GM13977 (cell line): ENCODE measurements at regions not wholly inside any gene's neighbourhood (a gene's known extent, or its start where the extent isn't known, plus 50 kb on each side); places are given as distances from the start of the nearest gene placed in this dataset.
"Not testable (repeated sequence)": the region's sequence is repeated elsewhere in the genome, so short reads cannot be mapped to it uniquely, and the experiment has no call there.

ENCODE experiments used
- DNase-seq: peaks from one replicate; pipeline ENCODE4 v3.0.0; 2012; ENCODE audit warnings: low spot score
- in situ Hi-C: fragments of 300-500 bp; cut with MboI; formaldehyde crosslinking; loops from one replicate; pipeline ENCODE4 v1.12.0; 2022; ENCODE audit warnings: low sequenced_read_pairs, low pct_unique_long_range_greater_than_20kb, mixed read lengths, inconsistent platforms; ENCODE audit not compliant: unreplicated experiment
- TF ChIP-seq, protein P1 (sequence below): IDR thresholded peaks from 2 replicates; pipeline ENCODE4 v1.5.1; 2012; ENCODE audit warnings: mild to moderate bottlenecking, control low read depth; ENCODE audit not compliant: insufficient read depth; ENCODE audit errors: extremely low read depth, missing control alignments

DNA sequence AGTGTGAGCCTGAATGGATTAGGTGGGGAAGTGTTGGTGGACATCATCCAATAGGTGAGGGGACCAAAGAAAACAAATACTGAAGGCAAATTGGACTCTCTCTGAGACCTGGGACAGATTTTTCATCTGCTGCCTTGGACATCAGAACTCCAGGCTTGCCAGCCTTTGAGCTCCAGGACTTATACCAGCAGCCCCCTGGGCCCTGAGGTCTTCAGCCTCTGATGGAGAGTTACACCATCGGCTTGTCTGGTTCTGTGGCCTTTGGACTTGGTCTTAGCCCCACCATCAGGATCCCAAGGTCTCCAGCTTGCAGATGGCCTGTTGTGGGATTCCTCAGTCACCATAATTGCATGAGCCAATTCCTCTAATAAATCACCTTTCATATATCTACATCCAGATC, 80.8 kb upstream of the SLC8A3 start:
- in situ Hi-C loops = no loop called here
- TF ChIP-seq, protein P1, sequence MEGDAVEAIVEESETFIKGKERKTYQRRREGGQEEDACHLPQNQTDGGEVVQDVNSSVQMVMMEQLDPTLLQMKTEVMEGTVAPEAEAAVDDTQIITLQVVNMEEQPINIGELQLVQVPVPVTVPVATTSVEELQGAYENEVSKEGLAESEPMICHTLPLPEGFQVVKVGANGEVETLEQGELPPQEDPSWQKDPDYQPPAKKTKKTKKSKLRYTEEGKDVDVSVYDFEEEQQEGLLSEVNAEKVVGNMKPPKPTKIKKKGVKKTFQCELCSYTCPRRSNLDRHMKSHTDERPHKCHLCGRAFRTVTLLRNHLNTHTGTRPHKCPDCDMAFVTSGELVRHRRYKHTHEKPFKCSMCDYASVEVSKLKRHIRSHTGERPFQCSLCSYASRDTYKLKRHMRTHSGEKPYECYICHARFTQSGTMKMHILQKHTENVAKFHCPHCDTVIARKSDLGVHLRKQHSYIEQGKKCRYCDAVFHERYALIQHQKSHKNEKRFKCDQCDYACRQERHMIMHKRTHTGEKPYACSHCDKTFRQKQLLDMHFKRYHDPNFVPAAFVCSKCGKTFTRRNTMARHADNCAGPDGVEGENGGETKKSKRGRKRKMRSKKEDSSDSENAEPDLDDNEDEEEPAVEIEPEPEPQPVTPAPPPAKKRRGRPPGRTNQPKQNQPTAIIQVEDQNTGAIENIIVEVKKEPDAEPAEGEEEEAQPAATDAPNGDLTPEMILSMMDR = no peak
- no peak for DNase-seq

DNA sequence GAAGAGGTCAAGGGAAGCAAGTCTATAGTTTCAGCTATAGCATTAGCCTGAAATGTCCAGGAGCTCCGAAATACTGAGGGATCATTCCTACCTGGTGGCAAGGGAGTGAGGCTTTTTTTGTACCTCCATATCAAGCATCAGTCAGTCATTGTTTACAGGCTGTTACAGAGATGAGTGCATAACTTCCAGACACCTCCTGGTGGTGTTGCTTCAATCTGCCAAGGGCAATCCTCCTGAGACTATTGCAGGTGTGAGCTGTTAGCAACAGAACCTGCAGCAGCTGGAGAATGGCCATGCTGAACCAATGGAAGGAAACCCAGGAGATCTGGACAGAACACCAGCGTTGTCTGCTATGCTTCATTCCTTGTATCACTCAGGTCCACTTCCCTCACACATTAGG, 80.0 kb upstream of the SLC8A3 start:
- no peak for DNase-seq
- TF ChIP-seq, protein P1 = no peak
- in situ Hi-C loops = no loop called here

- TF ChIP-seq, protein P1 = no peak
- in situ Hi-C loops = no loop called here
- no peak for DNase-seq
These were observed 77.4 kb upstream of the SLC8A3 start for GRCh38 chr14:70266157-70266556.

DNA sequence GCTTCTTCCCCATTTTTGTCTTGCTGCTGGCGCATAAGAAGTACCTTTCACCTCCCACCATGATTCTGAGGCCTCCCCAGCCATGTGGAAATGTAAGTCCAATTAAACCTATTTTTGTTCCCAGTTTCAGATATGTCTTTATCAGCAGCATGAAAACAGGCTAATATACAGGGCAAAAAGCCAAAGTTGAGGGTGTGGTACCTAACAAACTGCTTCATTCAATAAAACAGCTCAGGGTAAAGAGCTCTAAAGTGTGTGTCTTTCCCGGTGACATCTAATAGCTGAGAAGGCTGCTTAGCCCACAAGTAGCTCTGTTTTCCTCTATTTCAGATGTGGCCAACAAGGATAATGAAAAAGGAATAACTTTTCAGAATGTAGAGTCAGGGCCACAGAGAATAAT, 76.7 kb upstream of the SLC8A3 start:
- no peak for DNase-seq
- TF ChIP-seq, protein P1 = no peak
- in situ Hi-C loops = no loop called here

- TF ChIP-seq, protein P1 = no peak
- DNase-seq = no peak
- in situ Hi-C loops = no loop called here
These were observed 70.7 kb upstream of the SLC8A3 start for GRCh38 chr14:70259420-70259819.

- peak; percentile 40 for DNase-seq
- TF ChIP-seq, protein P1 = peak; percentile 72
- in situ Hi-C loops = no loop called here
These were observed 68.8 kb upstream of the SLC8A3 start for GRCh38 chr14:70257526-70257925.

DNA sequence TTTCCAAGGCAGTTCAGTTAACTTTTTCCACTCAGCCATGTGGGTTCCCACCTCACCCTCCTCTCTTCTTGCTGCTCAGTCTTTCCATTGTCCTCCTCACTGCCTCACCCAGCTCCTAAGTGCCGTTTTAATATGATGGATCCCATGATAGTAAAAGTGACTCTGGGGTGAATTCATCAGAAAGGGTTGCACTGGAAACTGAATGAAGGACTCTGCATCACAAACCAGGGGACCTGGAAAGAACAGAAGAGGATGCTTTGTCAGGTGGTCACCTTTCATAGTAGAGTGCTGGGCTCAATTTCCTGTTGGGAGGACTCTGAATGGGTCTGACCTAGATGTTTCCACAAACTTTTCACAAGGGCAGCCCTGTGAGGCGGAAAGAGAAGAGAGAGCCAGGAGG, 67.8 kb upstream of the SLC8A3 start:
- TF ChIP-seq, protein P1 = no peak
- in situ Hi-C loops = no loop called here
- no peak for DNase-seq

DNA sequence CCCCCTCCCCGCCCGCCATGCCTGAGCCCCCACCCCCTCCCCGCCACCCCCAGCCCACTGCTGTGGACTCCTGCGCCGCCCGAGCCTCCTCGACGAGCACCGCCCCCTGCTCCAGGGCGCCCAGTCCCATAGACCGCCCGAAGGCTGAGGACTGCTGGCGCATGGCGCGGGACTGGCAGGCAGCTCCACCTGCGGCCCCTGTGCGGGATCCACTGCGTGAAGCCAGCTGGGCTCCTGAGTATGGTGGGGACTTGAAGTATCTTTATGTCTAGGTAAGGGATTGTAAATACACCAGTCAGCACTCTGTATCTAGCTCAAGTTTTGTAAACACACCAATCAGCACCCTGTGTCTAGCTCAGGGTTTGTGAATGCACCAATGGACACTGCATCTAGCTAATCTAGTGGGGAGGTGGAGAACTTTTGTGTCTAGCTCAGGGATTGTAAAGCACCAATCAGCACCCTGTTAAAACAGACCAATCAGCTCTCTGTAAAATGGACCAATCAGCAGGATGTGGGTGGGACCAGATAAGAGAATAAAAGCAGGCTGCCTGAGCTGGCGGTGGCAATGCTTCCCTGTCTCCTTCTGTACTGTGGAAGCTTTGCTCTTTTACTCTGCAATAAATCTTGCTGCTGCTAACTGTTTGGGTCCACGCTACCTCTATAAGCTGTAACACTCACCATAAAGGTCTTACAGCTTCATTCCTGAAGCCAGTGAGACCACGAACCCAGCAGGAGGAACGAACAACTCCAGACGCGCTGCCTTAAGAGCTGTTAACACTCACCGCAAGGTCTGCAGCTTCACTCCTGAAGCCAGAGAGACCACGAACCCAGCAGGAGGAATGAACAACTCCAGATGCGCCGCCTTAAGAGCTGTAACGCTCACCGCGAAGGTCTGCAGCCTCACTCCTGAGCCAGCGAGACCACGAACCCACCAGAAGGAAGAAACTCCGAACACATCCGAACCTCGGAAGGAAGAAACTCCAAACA, 66.6 kb upstream of the SLC8A3 start:
- in situ Hi-C loops = not testable (repeated sequence)

More for the DNA sequence above, 66.6 kb upstream of the SLC8A3 start:
- not testable (repeated sequence) for DNase-seq
